ENCODE measurements at regions not wholly inside any gene's neighbourhood (a gene's known extent, or its start where the extent isn't known, plus 50 kb on each side); places are given as distances from the start of the nearest gene placed in this dataset.

DNA sequence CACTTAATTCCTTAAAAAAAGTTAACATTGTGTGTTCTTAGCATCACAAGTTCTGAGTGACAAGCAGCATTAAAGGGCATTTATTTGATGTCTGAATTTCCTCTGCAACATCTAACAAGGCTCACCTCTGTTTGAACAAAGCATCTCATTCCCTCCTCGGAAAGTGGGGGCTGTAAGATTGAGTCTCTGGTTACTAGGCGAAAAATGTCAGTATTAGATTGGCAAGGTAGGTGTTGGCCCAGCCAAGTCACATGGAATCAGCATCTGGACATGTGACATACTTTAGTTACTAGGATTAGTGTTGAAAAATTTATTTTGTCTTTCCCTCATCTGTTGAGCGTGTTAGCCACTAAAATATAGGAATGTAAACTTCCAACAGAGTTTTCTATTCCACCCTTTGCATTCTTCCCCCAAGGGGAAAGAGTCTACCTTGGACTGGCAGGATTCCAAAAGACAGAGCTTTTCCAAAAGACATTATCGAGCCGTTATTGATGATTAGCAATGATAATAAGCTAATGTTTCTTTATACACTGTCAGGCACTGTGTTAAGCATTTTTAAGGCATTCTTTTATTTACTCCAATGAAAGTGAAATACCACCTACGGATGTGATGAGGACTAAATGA, 194.9 kb upstream of the BTG1 start:
- no peak for DNase-seq

DNA sequence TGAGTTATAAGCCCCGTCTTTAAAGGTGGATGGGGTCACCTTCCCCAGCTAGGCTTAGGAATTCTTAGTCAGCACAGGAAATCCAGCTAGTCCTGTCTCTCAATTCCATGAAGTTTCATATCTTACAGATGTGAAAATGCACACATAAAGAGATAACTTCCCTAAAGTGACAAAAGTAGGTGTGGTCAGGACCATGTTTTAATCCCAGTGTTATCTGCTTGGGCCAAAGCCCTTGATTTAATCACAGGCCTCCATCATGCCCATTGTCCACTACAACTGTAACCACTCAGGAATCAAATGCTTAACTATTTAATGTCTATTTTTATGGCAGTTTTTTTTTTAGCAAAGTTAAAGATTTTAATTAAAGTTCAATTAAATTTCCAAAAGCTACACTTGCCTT, 194.4 kb upstream of the BTG1 start:
- no peak for DNase-seq

DNA sequence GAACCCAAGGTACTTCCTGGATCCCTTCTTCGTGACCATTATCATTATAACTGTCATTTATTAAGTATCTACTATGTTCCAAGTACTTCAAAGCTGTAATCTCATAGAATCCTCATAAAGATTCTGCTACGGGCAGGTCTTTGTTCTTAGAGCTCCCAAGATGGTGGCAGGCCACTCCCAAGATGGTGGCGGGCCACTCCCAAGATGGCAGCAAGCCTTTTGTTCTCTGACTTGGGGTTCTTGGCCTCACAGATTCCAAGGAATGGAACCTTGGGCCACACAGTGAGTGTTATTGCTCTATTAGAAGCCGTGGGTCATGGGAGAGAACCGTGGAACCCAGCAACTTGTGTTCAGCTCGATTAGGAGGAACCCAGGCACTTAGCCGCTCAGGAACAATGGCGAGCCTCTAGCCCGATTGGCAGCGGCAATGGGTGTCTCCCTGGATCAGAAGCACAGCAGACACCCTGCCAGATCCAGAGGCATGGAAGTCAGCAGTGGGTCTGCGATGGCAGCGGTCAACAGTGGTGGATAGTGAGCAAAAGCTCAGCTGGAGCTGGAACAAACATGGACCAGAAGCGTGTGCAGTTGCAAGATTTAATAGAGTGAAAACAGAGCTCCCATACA, 193.7 kb upstream of the BTG1 start:
- no peak for DNase-seq

DNA sequence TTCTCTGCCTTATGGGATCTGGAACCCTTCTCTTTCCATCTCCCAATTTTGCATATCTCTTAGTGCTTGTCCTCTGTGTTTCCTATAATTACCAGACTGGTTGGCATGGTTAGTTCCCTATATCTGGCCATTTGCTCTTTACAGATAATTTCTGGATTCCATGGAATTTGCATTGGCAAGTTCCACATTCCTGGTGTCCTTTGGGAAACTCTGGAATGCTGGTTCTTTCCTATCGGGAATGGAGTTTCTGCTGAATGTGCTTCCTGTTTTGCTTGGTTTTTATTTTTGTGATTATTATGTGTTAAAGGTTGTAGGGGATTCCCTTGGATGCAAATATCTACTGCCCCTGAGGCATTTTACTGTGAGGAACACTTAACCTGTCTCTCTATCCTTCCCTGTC, 193.0 kb upstream of the BTG1 start:
- DNase-seq, result no peak

DNA sequence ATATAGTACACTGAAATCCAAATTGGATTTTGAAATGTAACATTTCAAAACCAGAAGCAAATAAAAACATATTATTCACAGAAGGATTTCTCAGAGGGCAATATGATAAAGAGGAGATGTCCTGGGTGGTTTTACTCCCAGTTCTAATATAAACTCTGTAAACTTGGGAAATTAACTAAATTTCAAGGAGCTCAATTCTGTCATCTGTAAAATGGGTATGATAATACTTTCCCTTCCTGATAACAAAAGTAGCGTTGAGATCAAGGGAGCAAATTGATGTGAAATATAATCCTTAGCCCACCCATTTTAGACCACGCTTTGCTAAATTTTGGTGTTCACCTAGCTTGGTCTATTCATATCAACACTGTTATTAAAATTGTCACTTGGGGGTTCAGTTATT, 192.5 kb upstream of the BTG1 start:
- DNase-seq, result no peak

DNA sequence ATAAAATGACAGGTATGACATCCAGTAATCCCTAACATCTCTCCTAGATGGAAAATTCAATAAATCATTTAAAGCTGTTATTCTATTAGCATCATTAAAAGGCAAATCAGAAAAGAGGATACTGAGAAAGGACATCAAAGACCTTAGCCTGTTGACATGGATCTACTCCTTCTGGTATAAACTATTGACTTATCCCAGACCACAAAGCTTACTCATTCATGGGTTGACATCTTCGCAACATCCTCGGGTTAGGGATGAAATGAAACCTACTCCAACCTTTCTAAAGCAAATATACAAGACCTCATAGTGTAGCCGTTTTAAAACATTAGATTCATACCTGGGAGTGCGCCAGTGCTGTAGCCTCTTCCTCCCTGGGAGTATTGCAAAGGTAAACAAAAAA, 191.5 kb upstream of the BTG1 start:
- no peak for DNase-seq

DNA sequence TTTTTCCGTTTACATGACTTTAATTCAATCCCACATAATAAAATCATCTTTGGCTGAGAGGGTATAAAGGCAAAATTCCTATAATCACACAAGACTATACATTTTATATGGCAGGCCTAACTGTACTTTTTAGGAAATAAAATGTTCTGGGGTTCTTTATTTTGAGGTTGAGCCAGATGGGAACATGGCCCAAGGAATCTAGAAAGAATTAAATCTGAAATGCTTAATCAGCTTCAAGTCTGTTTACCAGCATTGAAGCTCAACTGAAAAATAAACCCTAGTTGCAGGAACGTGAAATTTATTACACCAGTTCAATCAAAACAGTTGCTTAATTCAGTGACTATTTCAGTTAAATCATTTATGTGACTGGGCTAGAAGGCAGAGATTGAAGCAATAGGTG, 191.0 kb upstream of the BTG1 start:
- no peak for DNase-seq

DNA sequence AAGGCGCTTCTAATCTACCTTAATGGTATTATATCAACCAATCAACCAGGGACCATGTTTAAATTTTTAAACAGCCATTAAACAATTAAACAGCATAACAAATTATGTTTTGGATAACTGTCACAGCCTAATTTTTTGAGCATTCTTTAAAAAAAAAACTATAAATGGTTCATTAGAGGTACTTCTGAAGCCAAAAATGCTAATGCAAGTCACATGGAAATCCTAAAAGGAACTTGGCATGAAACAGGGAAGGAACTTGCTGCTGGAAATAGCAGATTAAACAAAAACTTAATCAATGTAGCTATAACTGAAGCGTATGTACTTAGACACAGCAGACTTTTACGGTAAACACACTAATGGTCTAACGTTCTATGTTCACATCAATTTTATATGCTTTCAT, 190.2 kb upstream of the BTG1 start:
- DNase-seq, result no peak

DNA sequence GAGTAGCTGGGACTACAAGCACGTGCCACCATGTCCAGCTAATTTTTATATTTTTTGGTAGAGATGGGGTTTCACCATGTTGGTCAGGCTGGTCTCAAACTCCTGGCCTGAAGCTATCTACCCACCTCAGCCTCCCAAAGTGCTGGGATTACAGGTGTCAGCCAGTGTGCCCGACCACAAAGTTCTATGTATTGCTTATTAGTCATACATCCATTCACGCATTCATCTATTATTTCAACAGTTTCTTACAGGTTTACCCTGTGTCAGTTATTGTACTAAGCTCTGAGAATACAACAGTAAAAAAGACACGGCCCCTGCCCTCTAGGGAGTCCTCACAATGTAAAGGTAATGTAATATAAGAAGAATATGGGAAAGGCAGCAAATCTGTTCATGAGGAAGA, 188.9 kb upstream of the BTG1 start:
- no peak for DNase-seq

DNA sequence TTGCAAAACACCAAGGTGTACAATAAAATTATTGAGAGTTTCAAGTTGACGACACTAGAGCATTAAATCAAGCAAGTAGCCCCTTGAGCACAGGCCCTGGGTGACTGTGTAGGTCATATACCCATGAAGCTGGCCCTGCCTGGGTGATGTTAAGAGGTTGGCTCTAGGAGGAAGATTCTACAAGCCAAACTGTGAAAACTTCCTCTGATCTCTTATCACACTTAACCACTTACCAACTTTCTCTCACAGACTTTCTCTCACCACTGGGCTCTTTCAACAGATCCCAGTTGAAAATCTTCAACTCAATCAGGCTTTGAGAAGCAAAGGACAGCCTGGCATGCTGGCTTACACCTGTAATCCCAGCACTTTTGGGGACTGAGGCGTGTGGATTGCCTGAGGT, 186.9 kb upstream of the BTG1 start:
- DNase-seq, result no peak

DNA sequence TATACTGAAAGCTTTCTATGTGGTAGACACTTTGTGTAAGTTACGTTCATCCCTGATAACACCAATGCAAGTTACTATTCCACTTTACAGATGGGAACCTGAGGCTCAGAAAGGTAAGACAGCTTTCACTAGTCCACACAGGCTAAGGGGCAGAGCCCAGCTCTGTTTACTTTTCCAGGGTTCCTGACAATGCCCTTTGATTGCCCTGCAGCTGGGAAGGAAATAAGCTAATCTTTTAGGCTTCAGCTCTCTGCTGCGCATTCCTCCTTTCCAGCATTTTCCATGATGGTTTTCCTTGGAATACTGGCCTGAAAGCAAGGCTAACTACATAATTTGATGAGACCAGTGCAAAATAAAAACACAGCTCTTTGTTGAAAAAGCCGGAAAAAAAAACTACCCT, 185.7 kb upstream of the BTG1 start:
- DNase-seq, result no peak

DNA sequence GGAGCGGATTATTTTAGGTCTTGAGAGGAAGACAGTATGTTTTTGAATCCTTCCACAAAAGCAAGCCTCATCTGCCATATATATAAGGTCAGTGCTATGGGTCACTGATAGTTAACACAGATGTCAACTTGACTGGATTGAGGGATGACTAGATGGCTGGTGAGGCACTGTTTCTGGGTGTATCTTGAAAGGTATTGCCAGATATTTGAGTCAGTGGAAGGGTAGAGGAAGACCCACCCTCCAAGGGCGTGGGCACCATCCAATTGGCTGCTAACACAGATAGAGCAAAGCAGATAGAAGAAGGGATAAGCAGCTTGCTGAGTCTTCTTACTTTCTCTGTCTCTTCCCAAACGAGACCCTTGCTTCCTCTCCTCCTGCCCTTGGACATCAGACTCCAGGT, 185.0 kb upstream of the BTG1 start:
- DNase-seq, result no peak

DNA sequence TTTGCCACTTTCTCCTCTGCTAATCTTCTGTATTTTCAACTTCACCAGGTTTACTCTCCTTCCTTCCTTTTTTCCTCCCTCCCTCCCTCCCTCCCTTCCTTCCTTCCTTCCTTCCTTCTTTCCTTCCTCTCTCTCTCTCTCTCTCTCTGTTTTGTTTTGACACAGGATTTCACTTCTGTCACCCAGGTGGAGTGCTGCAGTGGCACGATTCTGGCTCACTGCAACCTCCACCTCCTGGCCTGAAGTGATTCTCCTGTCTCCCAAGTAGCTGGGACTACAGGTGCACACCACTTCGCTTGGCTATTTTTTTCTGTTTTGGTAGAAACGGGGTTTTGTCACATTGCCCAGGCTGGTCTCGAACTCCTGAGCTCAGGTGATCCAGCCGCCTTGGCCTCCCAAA, 181.2 kb upstream of the BTG1 start:
- DNase-seq, result no peak

DNA sequence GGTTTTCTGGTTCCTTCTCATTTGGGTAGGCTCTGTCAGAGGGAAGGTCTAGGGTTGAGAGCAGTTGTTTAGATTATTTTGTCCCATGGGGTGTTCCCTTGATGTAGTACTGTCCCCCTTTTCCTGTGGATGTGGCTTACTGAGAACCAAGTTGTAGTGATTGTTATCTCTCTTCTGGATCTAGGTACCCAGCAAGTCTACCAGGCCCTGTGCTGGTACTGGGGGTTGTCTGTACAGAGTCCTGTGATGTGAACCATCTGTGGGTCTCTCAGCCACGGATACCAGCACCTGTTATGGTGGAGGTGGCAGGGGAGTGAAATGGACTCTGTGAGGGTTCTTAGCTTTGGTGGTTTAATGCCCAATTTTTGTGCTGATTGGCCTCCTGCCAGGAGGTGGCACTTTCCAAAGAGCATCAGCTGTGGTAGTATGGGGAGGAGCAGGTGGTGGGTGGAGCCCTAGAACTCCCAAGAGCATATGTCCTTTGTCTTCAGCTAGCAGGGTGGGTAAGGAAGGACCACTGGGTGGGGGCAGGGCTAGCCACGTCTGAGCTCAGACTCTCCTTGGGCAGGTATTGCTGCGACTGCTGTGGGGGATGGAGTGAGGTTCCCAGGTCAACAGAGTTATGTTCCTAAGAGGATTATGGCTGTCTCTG, 179.3 kb upstream of the BTG1 start:
- DNase-seq, result no peak

DNA sequence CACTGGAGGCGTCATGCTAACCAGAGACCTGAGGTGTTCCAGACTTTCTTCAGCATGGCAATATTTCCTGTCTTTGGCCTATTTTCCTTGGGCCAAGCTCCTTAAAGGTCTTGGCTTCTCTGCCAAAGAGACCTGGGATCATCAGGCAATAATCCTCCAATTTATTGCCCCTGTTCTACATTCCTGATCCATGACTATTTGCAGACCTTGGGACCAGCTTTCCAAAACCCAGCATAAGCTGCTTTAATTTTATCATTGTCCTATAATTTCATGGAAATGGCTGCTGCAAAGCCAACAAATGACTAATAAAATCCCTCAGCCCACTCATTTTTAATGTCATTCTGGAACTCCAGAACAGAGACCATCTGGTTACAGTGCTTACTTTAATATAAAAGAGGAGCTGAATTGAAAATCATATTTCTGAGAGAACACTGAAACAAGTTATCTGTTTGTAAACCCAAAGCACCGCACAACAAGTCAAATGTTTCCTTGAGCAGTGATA, 166.9 kb upstream of the BTG1 start:
- no peak for DNase-seq

DNA sequence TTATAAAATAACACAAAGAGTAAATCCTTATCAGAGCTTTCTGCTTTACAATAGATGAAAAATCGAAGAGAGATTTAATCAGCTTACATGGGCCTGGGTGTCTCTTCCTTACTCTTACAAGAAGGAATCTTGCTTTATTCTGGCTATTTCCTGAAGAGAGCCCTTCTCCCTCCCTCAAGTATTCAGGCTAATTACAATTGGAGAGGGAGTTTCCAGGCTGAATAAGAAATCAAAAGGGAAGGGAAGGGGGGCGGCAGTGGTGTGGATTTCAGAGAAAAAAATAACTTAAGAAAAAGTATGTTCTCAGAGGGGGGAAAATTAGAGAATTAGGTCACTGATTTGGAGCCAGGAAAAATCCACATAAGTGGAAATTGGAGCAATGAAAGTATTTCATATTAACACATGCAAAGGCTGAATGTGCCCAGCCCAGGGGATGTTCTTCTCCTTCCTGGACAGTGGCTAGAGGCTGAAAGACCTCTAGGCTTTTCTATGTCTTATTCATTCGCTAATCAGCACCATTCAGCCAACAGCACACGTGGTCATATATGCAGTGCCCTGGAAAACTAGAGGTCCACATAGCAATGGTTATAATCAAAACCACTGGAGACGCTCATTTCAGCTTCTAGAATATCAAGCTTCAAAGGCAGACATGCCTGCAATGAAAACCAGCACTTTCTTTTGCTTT, 158.9 kb upstream of the BTG1 start:
- DNase-seq, result no peak

DNA sequence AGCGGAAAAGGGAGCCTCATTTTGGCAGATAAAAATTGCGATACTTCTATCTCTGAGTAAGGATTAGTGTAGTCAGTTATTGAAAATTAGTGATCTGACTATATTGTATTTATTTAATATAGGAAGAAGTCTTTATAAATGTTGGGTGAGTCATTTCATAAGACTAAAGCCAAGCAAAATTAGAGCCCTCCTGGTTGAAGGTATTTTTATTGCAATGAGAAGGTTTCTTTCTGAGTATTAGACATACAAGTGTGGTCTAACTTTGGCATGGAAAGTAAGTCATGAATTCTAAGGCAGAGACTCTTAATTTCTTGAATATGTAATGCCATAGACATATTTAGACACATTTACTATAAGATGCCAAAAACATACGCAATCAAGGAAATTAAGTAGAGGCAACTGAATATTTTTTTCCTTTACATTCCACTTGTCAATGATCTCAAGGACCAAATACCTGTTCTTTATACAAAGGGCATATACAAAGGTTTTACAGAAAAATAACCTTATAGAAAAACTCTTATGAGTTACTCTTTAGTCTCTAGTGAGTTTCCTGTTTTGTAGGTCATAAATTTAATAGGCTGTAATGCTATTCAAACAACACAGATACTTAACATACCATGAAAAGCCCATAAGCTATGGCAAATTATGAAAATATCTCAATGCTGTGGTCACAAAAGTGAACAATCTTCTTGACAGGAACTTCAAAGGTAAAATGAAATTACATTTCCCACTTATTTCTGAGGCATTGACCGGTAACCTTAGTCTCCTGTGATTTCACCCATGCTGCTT, 156.6 kb upstream of the BTG1 start:
- DNase-seq, result no peak

DNA sequence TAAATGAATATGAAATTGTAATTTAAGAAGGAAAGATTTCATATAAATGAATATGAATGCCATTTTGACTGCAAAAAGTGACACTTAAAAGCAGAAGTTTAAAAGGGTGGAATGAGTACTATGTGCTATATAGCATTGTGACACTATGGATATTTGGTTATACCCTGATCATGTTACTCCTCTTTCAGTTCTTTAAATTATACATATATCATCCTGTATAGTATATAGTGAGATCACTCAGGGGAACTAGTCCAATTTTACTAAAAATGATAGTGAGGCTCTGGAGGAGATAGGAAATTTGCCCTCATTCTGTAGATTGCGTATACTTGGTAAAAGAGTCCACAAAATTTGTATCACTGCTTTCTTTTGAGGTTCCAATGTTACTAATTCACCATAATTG, 155.7 kb upstream of the BTG1 start:
- DNase-seq, result no peak

DNA sequence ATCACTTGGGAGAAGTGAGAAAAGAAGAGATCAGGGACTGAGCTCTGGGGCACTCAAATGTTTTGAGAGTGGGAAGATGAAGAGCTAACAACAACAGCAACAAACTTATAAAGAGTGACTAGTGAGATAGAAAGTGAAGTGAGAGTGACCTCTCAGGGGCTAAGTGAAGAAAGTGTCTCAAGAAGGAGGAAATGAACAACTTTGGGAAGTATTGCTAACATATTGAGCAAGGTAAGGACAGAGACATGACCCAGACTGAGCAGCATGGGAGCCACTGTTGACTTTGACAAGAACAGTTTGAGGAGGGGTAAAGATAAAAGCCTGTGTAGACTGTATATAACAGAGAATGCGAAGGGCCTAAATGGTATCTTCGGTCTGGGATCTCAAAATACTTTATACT, 155.1 kb upstream of the BTG1 start:
- no peak for DNase-seq

DNA sequence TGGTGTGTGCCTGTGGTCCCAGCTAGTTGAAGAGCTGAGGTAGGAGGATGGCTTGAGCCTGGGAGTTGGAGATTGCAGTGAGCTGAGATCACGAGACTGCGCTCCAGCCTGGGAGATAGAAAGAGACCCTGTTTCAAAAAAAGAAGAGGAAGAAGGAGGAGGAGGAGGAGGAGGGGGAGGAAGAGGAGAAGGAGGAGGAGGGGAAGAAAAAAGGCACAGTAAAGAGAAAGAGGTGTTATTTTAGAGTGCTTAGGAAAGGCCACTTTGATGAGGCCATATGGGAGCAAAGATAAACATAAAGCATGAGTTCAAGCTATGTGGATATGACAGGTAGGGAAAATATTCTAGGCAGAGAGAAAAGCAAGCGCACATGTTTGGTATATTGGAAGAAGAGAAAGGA, 154.1 kb upstream of the BTG1 start:
- DNase-seq, result no peak

DNA sequence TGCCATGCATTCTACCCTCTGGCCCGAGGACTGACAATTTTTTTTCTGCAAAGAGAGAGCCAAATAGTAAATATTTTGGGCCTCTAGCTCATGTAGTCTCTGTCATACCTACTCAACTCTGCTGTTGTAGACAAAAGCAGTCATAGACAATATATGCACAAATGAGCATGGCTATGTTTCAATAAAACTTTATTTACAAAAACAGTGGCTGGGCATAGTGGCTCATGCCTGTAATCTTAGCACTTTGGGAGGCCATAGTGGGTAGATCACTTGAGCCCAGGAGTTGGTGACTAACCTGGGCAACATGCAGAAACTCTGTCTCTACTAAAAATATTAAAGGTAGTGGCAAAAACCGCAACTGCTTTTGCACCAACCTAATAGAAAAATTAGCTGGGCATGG, 153.7 kb upstream of the BTG1 start:
- DNase-seq, result no peak

DNA sequence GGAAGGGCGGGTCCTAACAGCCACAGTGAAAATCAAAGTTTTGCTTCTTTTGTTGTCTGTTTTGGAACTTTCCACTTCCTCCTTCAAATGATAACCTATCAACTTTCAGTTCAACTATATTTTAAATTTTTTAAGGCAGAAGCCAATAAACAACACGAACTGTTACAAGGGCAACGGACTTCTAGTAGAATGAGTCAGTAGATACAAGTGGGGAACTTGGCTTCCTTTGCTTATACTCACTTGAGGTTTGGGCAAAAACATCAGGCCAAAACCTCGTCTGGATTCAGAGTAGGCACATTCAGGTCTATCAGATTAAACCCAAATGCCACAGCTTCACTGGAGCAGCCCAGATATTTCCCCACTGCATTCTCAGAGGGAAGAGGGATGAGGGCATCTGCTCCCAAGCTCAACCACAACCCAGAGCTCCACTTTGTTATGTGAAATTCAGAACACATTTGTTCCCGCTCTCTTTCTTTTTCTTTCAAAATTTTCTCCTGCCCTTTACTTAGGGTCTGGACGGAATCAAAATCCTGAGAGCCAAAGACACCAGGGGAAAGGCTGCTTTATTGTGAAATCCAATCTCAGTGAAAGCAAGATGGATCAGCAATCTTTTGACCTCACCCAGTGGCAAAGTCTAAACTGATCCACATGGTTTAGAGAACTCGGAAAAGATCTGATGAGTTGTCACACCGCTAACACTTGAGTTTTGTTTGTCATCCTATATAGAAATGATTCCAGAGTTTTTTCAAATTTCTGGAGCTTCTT, 152.5 kb upstream of the BTG1 start:
- DNase-seq, result no peak

DNA sequence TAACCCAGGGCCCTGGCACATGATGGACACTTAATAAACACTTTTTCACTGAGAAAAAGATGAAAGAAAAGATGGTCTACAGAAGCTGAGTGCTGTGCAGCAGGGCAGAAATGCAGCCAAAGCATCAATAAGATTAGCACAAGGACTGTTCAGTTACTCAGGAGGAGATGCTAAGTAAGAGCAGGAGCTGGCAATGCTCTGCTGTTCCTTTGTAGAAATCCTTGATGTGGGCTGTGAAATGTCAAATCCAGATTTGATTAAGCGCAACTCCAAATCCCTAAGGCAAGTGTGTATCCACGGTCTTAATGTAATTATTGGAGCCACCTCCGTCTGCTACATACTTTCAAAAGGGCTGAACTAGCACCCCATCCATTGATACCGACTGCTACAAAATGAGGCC, 151.8 kb upstream of the BTG1 start:
- DNase-seq, result no peak

Data from NCI-H345 (cell line).